OCI-LY3 (cell line): ENCODE measurements at regions not wholly inside any gene's neighbourhood (a gene's known extent, or its start where the extent isn't known, plus 50 kb on each side); places are given as distances from the start of the nearest gene placed in this dataset.

ENCODE experiments used
- CTCF ChIP-seq: fragments of 200-600, 300-600 bp; sonication (generic); IDR thresholded peaks from 2 replicates; pipeline ENCODE4 v1.5.1; 2014; ENCODE audit warnings: antibody characterized with exemption, low read length, low read depth
- EZH2phosphoT487 ChIP-seq: fragments of 200-600 bp; shearing (Covaris generic); IDR thresholded peaks from 2 replicates; pipeline ENCODE4 v1.6.1; 2018; ENCODE audit warnings: antibody characterized with exemption, mixed run types, low read depth

- no peak for TF ChIP-seq CTCF
- TF ChIP-seq EZH2phosphoT487: no peak
These were observed 393.8 kb upstream of the ZNF608 start for GRCh38 chr5:125140220-125140619.
